Esophagus squamous epithelium (tissue), 4 donors: ENCODE measurements at regions not wholly inside any gene's neighbourhood (a gene's known extent, or its start where the extent isn't known, plus 50 kb on each side); places are given as distances from the start of the nearest gene placed in this dataset.

ENCODE experiments used
- POLR2A ChIP-seq, 4 donors: fragments of 450-650 bp; IDR thresholded peaks; one replicate each; pipeline ENCODE4 v1.6.1; 2017; ENCODE audit warnings: antibody characterized with exemption in 4 of 4, mild to moderate bottlenecking in 4 of 4, moderate library complexity in 3 of 4
- TF ChIP-seq, protein P1 (sequence below), 6 experiments: fragments of 450-650 bp in 4 of 6; fragments of 200-600 bp in 2 of 6; sonication (generic) in 2 of 6; IDR thresholded peaks; one replicate each; pipeline ENCODE4 v1.5.1; 2016 to 2019; ENCODE audit warnings: antibody characterized with exemption in 6 of 6, mild to moderate bottlenecking in 4 of 6, moderate library complexity in 4 of 6

DNA sequence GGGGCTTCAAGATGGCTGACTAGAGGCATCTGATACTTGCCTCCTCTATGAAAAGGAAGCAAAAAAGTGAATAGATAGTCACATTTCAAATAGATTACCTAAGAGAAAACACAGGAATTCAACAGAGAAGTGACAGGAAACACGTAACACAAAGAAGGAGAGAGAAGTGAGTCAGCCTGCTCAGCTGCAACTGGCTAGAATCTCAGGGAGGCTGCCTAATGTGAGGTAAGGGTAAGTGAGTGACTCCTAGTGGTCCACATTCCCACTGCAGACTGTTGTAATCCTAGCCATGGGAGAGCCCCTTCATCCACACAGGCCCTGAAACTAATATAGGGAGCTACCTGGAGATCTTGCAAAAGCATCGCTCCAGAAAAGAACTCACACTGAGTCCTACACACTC lies 179.2 kb downstream of the SLC7A11 start:
- TF ChIP-seq, protein P1, sequence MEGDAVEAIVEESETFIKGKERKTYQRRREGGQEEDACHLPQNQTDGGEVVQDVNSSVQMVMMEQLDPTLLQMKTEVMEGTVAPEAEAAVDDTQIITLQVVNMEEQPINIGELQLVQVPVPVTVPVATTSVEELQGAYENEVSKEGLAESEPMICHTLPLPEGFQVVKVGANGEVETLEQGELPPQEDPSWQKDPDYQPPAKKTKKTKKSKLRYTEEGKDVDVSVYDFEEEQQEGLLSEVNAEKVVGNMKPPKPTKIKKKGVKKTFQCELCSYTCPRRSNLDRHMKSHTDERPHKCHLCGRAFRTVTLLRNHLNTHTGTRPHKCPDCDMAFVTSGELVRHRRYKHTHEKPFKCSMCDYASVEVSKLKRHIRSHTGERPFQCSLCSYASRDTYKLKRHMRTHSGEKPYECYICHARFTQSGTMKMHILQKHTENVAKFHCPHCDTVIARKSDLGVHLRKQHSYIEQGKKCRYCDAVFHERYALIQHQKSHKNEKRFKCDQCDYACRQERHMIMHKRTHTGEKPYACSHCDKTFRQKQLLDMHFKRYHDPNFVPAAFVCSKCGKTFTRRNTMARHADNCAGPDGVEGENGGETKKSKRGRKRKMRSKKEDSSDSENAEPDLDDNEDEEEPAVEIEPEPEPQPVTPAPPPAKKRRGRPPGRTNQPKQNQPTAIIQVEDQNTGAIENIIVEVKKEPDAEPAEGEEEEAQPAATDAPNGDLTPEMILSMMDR (IDR thresholded peaks at IDR 0.05) = no peak
- TF ChIP-seq POLR2A (IDR thresholded peaks at IDR 0.05) = no peak
